ENCODE measurements at regions not wholly inside any gene's neighbourhood (a gene's known extent, or its start where the extent isn't known, plus 50 kb on each side); places are given as distances from the start of the nearest gene placed in this dataset.
"Not testable (repeated sequence)": the region's sequence is repeated elsewhere in the genome, so short reads cannot be mapped to it uniquely, and the experiment has no call there.

GRCh38 chr14:105941226-105942166 is 415.1 kb downstream of the TMEM121 start:
- Mint-ChIP-seq H3K27ac (no peak overlapping the region), H3K9me3 (peaks cover 6% of the 10 kb centered on the region), H3K27me3 (peaks cover 5% of the 10 kb centered on the region), H3K4me1 (ENCODE audit: low read depth) (peaks cover 7% of the 10 kb centered on the region), H3K4me3 (no peak overlapping the region), H3K36me3 (ENCODE audit: low read depth) (peaks cover 6% of the 10 kb centered on the region)
- Histone ChIP-seq H3K4me1 (ENCODE audit: insufficient read depth, low read length) (peaks cover 20% of the 10 kb centered on the region), H3K27me3 (ENCODE audit: control insufficient read depth in 1 of 2, insufficient read depth in 2 of 2, low read length in 2 of 2) (no peaks in the 10 kb centered on the region), H3K4me3 (ENCODE audit: low read length) (no peak overlapping the region), H3K36me3 (ENCODE audit: insufficient read depth, low read length) (no peaks in the 10 kb centered on the region), H3K27ac (ENCODE audit: low read depth in 1 of 2, low read length in 2 of 2) (no peak overlapping the region), H3K9me3 (ENCODE audit: control insufficient read depth in 1 of 2, insufficient read depth in 1 of 2, low read length in 2 of 2) (peaks cover 12 to 39% of the 10 kb centered on the region in 2 experiments)
- peak in 1 of 14 experiments; percentile 8 for DNase-seq
- intact Hi-C loops (cut with DNase I, micrococcal nuclease) = loop anchor here in 1 of 2 experiments (5.0 kb wide), 1 partner anchor 264 kb away; no protein-coding TSS in a partner anchor
- ChIA-PET POLR2A (no interaction called here), CTCF (no interaction called here)
- TF ChIP-seq CTCF (IDR thresholded peaks at IDR 0.05) = no peak
- ATAC-seq (ENCODE audit: poor library complexity) = no peak

GRCh38 chr14:105942725-105943124 is 416.3 kb downstream of the TMEM121 start:
- H3K27ac ChIP-seq (ENCODE audit: low read depth in 1 of 2, low read length in 2 of 2); H3K36me3 ChIP-seq (ENCODE audit: insufficient read depth, low read length); H3K4me3 ChIP-seq (ENCODE audit: low read length); H3K4me1 Mint-ChIP-seq (ENCODE audit: low read depth); H3K4me3 Mint-ChIP-seq; H3K27me3 ChIP-seq (ENCODE audit: control insufficient read depth in 1 of 2, insufficient read depth in 2 of 2, low read length in 2 of 2); H3K9me3 Mint-ChIP-seq; H3K36me3 Mint-ChIP-seq (ENCODE audit: low read depth); ATAC-seq (ENCODE audit: poor library complexity); POLR2A ChIA-PET; CTCF ChIA-PET; DNase-seq; H3K27ac Mint-ChIP-seq; H3K27me3 Mint-ChIP-seq: not testable (repeated sequence)
- intact Hi-C loops (cut with DNase I, micrococcal nuclease) = loop anchor here in 1 of 2 experiments (5.0 kb wide), 1 partner anchor 265 kb away; no protein-coding TSS in a partner anchor
- Histone ChIP-seq H3K9me3 (ENCODE audit: control insufficient read depth in 1 of 2, insufficient read depth in 1 of 2, low read length in 2 of 2) (peaks cover 12 to 33% of the 10 kb centered on the region in 2 experiments), H3K4me1 (ENCODE audit: insufficient read depth, low read length) (peaks cover 20% of the 10 kb centered on the region)

- Mint-ChIP-seq H3K27me3 (peaks cover 5% of the 10 kb centered on the region), H3K9me3 (peaks cover under 1% of the 10 kb centered on the region), H3K27ac (no peak overlapping the region), H3K36me3 (ENCODE audit: low read depth) (no peaks in the 10 kb centered on the region), H3K4me3 (no peak overlapping the region), H3K4me1 (ENCODE audit: low read depth) (peaks cover 9% of the 10 kb centered on the region)
- CTCF ChIA-PET = no interaction called here
- Histone ChIP-seq H3K27ac (ENCODE audit: low read depth in 1 of 2, low read length in 2 of 2) (no peak overlapping the region), H3K4me3 (ENCODE audit: low read length) (no peak overlapping the region), H3K4me1 (ENCODE audit: insufficient read depth, low read length) (peaks cover 20% of the 10 kb centered on the region), H3K36me3 (ENCODE audit: insufficient read depth, low read length) (no peaks in the 10 kb centered on the region), H3K9me3 (ENCODE audit: control insufficient read depth in 1 of 2, insufficient read depth in 1 of 2, low read length in 2 of 2) (peaks cover 6 to 22% of the 10 kb centered on the region in 2 experiments), H3K27me3 (ENCODE audit: control insufficient read depth in 1 of 2, insufficient read depth in 2 of 2, low read length in 2 of 2) (no peaks in the 10 kb centered on the region)
- DNase-seq = no peak
- ATAC-seq (ENCODE audit: poor library complexity) = no peak
- TF ChIP-seq CTCF (IDR thresholded peaks at IDR 0.05) = no peak
- intact Hi-C loops (cut with DNase I, micrococcal nuclease) = loop anchor here in 1 of 2 experiments (5.0 kb wide), 1 partner anchor 267 kb away; no protein-coding TSS in a partner anchor
- POLR2A ChIA-PET = no interaction called here
Observed at GRCh38 chr14:105943973-105944602, 417.7 kb downstream of the TMEM121 start.

All from CD4-positive, alpha-beta T cell (primary cell).